ENCODE measurements at regions not wholly inside any gene's neighbourhood (a gene's known extent, or its start where the extent isn't known, plus 50 kb on each side); places are given as distances from the start of the nearest gene placed in this dataset.
"Not testable (repeated sequence)": the region's sequence is repeated elsewhere in the genome, so short reads cannot be mapped to it uniquely, and the experiment has no call there.

DNA sequence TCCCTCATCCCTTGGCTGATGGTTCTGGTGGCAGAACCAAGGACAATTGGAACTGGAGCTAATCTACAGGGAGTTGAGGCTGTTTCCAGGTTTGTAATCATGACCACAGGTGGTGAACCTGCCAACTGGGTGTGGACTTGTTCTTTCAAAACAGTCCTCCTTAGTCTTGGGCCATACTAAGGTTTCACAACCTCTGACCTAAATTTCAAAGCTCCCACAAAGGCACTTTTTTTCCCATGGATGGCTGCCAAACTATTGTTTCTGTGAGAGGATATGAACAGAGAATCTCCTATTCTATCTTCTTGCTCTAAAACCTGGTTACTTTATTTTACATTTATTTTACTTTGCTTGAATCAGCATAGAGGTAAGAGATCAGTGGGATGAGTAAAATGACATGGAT, 106.5 kb upstream of the IZUMO3 start:
- TF ChIP-seq, protein P1, sequence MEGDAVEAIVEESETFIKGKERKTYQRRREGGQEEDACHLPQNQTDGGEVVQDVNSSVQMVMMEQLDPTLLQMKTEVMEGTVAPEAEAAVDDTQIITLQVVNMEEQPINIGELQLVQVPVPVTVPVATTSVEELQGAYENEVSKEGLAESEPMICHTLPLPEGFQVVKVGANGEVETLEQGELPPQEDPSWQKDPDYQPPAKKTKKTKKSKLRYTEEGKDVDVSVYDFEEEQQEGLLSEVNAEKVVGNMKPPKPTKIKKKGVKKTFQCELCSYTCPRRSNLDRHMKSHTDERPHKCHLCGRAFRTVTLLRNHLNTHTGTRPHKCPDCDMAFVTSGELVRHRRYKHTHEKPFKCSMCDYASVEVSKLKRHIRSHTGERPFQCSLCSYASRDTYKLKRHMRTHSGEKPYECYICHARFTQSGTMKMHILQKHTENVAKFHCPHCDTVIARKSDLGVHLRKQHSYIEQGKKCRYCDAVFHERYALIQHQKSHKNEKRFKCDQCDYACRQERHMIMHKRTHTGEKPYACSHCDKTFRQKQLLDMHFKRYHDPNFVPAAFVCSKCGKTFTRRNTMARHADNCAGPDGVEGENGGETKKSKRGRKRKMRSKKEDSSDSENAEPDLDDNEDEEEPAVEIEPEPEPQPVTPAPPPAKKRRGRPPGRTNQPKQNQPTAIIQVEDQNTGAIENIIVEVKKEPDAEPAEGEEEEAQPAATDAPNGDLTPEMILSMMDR (IDR thresholded peaks at IDR 0.05), result no peak
- H3K9ac ChIP-seq (ENCODE audit: low read depth in 2 of 2, low read length in 2 of 2), result no peak overlapping the region
- intact Hi-C loops (cut with DNase I), result no loop called here
- H3K9me3 ChIP-seq, result no peaks in the 10 kb centered on the region
- no peak for DNase-seq
- no peak overlapping the region for H3K4me3 ChIP-seq
- no peaks in the 10 kb centered on the region for H3K4me1 ChIP-seq
- H3K27me3 ChIP-seq, result no peaks in the 10 kb centered on the region
- H3K36me3 ChIP-seq, result no peaks in the 10 kb centered on the region
- no peak overlapping the region for H3K27ac ChIP-seq

DNA sequence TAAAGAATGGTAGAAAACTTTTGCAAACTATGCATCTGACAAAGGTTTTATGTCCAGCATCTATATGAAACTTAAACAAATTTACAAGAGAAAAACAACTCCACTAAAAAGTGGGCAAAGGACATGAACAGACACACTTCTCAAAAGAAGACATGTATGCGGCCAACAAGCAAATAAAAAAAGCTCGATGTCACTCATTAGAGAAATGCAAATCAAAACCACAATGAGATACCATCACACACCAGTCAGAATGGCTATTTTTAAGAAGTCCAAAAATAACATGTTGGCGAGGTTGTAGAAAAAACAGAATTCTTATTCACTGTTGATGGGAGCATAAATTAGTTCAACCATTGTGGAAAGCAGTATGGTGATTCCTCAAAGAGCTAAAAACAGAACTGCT, 83.1 kb upstream of the IZUMO3 start:
- intact Hi-C loops (cut with DNase I); H3K36me3 ChIP-seq; H3K9me3 ChIP-seq: not testable (repeated sequence)

DNA sequence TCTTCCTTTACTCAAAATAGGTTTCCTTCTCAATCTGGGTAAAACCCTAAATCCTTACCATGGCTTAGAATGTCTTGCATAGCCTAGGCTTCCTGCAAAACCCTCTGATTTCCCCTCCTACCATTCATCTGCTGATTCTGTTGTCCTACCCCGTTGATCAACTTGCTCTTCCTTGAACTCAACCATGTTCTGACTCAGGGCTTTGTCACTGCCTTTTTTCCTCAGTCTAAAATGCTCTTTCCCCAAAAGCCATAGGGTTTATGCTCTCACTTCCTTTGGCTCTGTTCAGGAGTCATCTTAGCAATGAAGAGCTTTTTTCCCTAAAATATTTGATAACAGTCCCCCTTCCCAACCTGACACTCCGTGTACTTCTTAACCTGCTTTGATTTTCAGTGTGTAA, 79.4 kb upstream of the IZUMO3 start:
- Histone ChIP-seq H3K4me3 (no peak overlapping the region), H3K9me3 (no peaks in the 10 kb centered on the region), H3K27me3 (no peaks in the 10 kb centered on the region), H3K4me1 (no peaks in the 10 kb centered on the region), H3K27ac (no peak overlapping the region), H3K9ac (ENCODE audit: low read depth in 2 of 2, low read length in 2 of 2) (no peak overlapping the region), H3K36me3 (no peaks in the 10 kb centered on the region)
- intact Hi-C loops (cut with DNase I), result no loop called here
- DNase-seq, result no peak
- TF ChIP-seq, protein P1 (IDR thresholded peaks at IDR 0.05), result no peak

More for the DNA sequence above, 83.1 kb upstream of the IZUMO3 start:
- H3K27me3 ChIP-seq; H3K27ac ChIP-seq; H3K9ac ChIP-seq (ENCODE audit: low read depth in 2 of 2, low read length in 2 of 2); DNase-seq; H3K4me1 ChIP-seq; H3K4me3 ChIP-seq: not testable (repeated sequence)

DNA sequence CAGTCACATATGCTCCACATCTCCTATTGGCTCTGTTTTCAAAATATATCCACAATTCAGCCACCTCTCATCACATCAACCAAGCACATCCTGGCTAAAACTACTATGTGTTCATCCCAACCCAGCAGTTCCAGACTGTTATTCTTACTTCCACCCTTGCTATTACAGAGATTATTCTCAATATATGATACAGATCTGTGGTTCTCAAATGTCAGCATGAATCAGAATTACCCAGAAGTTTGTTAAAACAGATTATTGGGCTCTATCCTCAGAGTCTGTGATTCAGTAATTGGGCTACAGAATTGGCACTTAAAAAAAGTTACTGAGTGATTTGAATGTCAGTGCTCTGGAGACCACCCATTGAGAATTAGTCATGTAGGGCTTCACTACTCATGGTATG, 78.8 kb upstream of the IZUMO3 start:
- Histone ChIP-seq H3K27ac (no peak overlapping the region), H3K4me1 (no peaks in the 10 kb centered on the region), H3K9me3 (no peaks in the 10 kb centered on the region), H3K36me3 (no peaks in the 10 kb centered on the region), H3K9ac (ENCODE audit: low read depth in 2 of 2, low read length in 2 of 2) (no peak overlapping the region), H3K27me3 (no peaks in the 10 kb centered on the region), H3K4me3 (no peak overlapping the region)
- intact Hi-C loops (cut with DNase I), result no loop called here
- TF ChIP-seq, protein P1 (IDR thresholded peaks at IDR 0.05), result no peak
- no peak for DNase-seq

DNA sequence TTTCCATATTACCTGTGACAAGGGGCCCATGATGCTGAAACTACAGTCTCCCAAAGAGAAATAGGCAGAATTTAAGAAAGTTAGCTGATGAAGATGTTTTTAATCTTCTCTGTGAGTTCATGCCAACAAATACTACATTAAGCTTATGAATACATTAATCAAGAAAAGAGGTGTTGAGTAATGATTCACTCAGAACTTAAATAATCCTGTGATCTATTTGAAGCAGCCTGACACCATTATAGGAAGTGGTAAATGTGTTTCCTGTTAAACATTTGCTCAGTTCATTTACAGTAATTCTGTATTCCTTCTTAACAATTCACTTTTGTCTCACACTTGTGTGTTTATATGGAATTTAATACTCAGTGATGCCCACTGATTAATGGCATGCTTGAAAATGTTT, 75.0 kb upstream of the IZUMO3 start:
- Histone ChIP-seq H3K9ac (ENCODE audit: low read depth in 2 of 2, low read length in 2 of 2) (no peak overlapping the region), H3K36me3 (no peaks in the 10 kb centered on the region), H3K9me3 (no peaks in the 10 kb centered on the region), H3K27me3 (no peaks in the 10 kb centered on the region), H3K4me1 (no peaks in the 10 kb centered on the region), H3K27ac (no peak overlapping the region), H3K4me3 (no peak overlapping the region)
- TF ChIP-seq, protein P1 (IDR thresholded peaks at IDR 0.05), result no peak
- DNase-seq, result no peak
- intact Hi-C loops (cut with DNase I), result no loop called here

DNA sequence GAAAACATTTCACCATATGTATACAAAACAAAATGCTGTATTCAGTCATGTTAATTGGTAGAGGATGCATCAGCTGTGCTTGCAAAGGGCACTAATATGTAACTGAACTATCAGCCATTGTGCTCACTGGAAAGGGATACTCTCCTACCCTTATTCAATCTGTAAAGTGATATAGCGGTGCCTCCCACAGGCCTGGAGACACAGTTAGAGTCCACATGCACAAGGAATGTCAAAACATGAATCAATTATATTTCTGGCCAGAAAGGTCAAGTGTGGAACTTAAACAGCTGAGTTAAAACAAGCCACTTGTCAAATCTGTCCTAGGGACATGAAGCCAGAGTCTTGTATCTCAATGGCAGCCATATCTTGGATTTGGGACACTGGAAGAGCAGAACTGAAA, 71.2 kb upstream of the IZUMO3 start:
- H3K4me3 ChIP-seq, result no peak overlapping the region
- no peaks in the 10 kb centered on the region for H3K36me3 ChIP-seq
- no peaks in the 10 kb centered on the region for H3K4me1 ChIP-seq
- no peaks in the 10 kb centered on the region for H3K9me3 ChIP-seq
- H3K9ac ChIP-seq (ENCODE audit: low read depth in 2 of 2, low read length in 2 of 2), result no peak overlapping the region
- intact Hi-C loops (cut with DNase I), result no loop called here
- H3K27ac ChIP-seq, result no peak overlapping the region
- no peak for DNase-seq
- TF ChIP-seq, protein P1 (IDR thresholded peaks at IDR 0.05), result no peak
- H3K27me3 ChIP-seq, result no peaks in the 10 kb centered on the region

Data from colonic mucosa (tissue), 4 donors.